ENCODE measurements at regions not wholly inside any gene's neighbourhood (a gene's known extent, or its start where the extent isn't known, plus 50 kb on each side); places are given as distances from the start of the nearest gene placed in this dataset.

- TF ChIP-seq, protein P1, sequence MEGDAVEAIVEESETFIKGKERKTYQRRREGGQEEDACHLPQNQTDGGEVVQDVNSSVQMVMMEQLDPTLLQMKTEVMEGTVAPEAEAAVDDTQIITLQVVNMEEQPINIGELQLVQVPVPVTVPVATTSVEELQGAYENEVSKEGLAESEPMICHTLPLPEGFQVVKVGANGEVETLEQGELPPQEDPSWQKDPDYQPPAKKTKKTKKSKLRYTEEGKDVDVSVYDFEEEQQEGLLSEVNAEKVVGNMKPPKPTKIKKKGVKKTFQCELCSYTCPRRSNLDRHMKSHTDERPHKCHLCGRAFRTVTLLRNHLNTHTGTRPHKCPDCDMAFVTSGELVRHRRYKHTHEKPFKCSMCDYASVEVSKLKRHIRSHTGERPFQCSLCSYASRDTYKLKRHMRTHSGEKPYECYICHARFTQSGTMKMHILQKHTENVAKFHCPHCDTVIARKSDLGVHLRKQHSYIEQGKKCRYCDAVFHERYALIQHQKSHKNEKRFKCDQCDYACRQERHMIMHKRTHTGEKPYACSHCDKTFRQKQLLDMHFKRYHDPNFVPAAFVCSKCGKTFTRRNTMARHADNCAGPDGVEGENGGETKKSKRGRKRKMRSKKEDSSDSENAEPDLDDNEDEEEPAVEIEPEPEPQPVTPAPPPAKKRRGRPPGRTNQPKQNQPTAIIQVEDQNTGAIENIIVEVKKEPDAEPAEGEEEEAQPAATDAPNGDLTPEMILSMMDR (conservative IDR thresholded peaks at IDR 0.05; ENCODE audit: low read depth, low read length), result no peak
- no peak overlapping the region for H3K4me3 ChIP-seq (ENCODE audit: low read depth, low read length)
- no peak for DNase-seq (ENCODE audit: low read depth)
Measured at GRCh38 chr3:28590860-28591259, 242.2 kb upstream of the AZI2 start.

DNA sequence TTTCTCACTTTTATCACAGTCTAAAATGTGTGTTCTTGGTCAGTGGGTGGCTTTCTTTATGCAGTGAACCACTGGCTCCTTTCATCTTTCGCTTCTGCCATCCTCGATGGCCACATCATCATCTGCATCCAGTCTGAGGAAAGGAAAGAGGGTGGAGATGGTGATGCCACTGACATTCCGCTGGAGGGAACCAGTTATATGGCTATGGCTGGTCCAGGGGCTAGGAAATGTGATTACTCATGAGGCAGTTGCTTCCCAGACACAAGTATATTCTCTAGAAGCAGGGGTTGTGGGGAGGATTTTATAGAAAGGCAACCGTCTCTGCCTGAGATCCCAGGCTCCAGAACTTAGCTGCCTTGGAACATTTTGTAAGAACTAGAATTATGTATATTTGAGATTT is 246.7 kb upstream of the AZI2 start:
- TF ChIP-seq, protein P1 (conservative IDR thresholded peaks at IDR 0.05; ENCODE audit: low read depth, low read length), result no peak
- no peak for DNase-seq (ENCODE audit: low read depth)
- H3K4me3 ChIP-seq (ENCODE audit: low read depth, low read length), result no peak overlapping the region

GRCh38 chr3:28597452-28597851 is 248.8 kb upstream of the AZI2 start:
- TF ChIP-seq, protein P1 (conservative IDR thresholded peaks at IDR 0.05; ENCODE audit: low read depth, low read length), result no peak
- DNase-seq (ENCODE audit: low read depth), result no peak
- H3K4me3 ChIP-seq (ENCODE audit: low read depth, low read length), result no peak overlapping the region

GRCh38 chr3:28598165-28598564 is 249.5 kb upstream of the AZI2 start:
- no peak for DNase-seq (ENCODE audit: low read depth)

DNA sequence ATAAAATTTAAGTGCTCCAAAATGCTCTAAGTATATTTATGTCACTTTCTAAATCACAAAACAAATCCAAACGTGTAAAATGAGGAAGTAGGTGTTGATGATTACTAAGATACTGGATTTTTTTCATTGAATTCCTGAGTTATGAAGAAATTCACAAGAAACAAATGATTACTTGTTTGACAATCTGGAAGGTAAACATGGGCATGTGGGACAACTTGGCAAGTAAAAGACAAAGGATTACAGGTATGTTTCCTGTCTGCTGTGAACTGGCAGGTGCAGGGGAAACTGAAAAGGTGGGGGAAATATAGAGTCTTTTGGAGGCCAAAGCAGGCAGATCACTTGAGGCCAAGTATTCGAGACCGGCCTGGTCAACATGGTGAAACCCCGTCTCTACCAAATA is 252.7 kb upstream of the AZI2 start:
- no peak overlapping the region for H3K4me3 ChIP-seq (ENCODE audit: low read depth, low read length)

More at GRCh38 chr3:28598165-28598564, 249.5 kb upstream of the AZI2 start:
- H3K4me3 ChIP-seq (ENCODE audit: low read depth, low read length), result no peak overlapping the region
- TF ChIP-seq, protein P1 (conservative IDR thresholded peaks at IDR 0.05; ENCODE audit: low read depth, low read length), result no peak

GRCh38 chr3:28606283-28606682 is 257.7 kb upstream of the AZI2 start:
- TF ChIP-seq, protein P1 (conservative IDR thresholded peaks at IDR 0.05; ENCODE audit: low read depth, low read length), result no peak
- no peak for DNase-seq (ENCODE audit: low read depth)
- H3K4me3 ChIP-seq (ENCODE audit: low read depth, low read length), result no peak overlapping the region

More for the DNA sequence above, 252.7 kb upstream of the AZI2 start:
- TF ChIP-seq, protein P1 (conservative IDR thresholded peaks at IDR 0.05; ENCODE audit: low read depth, low read length), result no peak
- DNase-seq (ENCODE audit: low read depth), result no peak

GRCh38 chr3:28612232-28612631 is 263.6 kb upstream of the AZI2 start:
- TF ChIP-seq, protein P1 (conservative IDR thresholded peaks at IDR 0.05; ENCODE audit: low read depth, low read length), result no peak
- DNase-seq (ENCODE audit: low read depth), result no peak
- H3K4me3 ChIP-seq (ENCODE audit: low read depth, low read length), result no peak overlapping the region

Data from epithelial cell of proximal tubule (primary cell).